ENCODE measurements at regions not wholly inside any gene's neighbourhood (a gene's known extent, or its start where the extent isn't known, plus 50 kb on each side); places are given as distances from the start of the nearest gene placed in this dataset.
"Not testable (repeated sequence)": the region's sequence is repeated elsewhere in the genome, so short reads cannot be mapped to it uniquely, and the experiment has no call there.

DNA sequence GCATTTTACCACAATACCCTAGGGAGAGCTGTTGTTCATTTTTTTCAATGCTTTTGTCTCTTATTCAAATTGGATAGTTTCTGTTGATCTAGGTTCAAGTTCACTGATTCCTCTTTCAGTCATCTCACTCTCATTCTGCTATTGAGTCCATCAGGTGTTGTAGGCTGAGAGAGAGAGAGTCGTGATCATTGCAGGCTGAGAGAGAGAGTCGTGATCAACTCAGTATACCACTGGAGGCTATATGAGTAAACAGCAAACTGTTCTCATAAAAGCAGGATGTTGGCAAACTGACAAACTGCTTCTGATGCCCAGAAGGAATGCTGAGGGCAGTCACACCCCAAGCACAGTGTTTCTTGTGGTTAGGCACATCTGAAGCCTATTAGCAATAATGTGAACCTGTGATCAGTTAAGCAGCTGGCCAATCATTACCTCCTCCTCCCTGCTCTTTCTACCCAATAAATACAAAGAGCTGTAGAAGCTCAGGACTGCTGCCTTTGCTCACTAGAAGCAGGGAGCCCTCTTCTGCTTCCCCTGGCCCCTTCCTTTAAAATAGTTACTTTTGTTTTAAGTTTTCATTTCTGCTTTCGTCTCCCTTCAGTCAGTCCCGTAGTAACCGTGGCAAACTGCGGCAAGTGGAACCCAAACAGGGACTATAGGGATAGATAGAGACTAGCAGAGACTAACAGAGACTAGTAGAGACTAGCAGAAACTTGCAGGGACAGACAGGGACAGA, 476.1 kb upstream of the ACO1 start:
- 88 to 91% (median 90%) methylated on average over 6 of the region's 6 CpGs for WGBS, 3 donors
- Histone ChIP-seq H3K4me3 (no peak overlapping the region), H3K27me3 (no peaks in the 10 kb centered on the region), H3K9me3 (no peaks in the 10 kb centered on the region), H3K4me1 (ENCODE audit: insufficient read depth) (no peaks in the 10 kb centered on the region), H3K27ac (no peak overlapping the region), H3K36me3 (no peaks in the 10 kb centered on the region)
- intact Hi-C loops (cut with DNase I), result no loop called here
- no peak for TF ChIP-seq EP300 (IDR thresholded peaks at IDR 0.05)
- TF ChIP-seq POLR2A (IDR thresholded peaks at IDR 0.05), result no peak
- TF ChIP-seq CTCF (IDR thresholded peaks at IDR 0.05), result no peak
- no peak for DNase-seq

GRCh38 chr9:31908891-31909480, 475.5 kb upstream of the ACO1 start:
- no peak overlapping the region for H3K4me3 ChIP-seq
- 83 to 85% (median 85%) methylated on average over 11 of the region's 11 CpGs for WGBS, 3 donors
- intact Hi-C loops (cut with DNase I), result no loop called here

DNA sequence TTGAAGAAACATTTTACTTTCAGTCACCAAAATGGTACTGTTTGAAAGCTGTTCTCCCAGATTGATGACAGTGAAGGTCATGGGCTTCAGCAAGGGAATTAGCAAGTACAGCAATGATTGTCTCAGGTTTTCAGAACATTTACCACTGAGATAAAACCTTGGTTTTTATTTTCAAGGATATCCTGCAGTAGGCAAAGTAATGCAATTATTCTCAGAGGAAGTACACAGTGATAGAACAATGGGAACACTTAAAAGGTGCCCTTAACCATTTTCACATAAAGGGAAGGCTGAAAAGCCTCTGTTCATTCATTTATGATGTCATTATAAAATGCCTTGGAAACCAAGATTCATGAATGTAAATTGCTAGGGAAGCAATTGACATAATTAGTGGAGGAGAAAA, 471.8 kb upstream of the ACO1 start:
- Histone ChIP-seq H3K27ac (no peak overlapping the region), H3K36me3 (no peaks in the 10 kb centered on the region), H3K4me1 (ENCODE audit: insufficient read depth) (no peaks in the 10 kb centered on the region), H3K27me3 (no peaks in the 10 kb centered on the region), H3K9me3 (no peaks in the 10 kb centered on the region), H3K4me3 (no peak overlapping the region)
- intact Hi-C loops (cut with DNase I), result no loop called here
- DNase-seq, result no peak
- no peak for TF ChIP-seq EP300 (IDR thresholded peaks at IDR 0.05)
- no peak for TF ChIP-seq POLR2A (IDR thresholded peaks at IDR 0.05)
- TF ChIP-seq CTCF (IDR thresholded peaks at IDR 0.05), result no peak

More at GRCh38 chr9:31908891-31909480, 475.5 kb upstream of the ACO1 start:
- no peaks in the 10 kb centered on the region for H3K4me1 ChIP-seq (ENCODE audit: insufficient read depth)
- TF ChIP-seq CTCF (IDR thresholded peaks at IDR 0.05) (no peak), POLR2A (IDR thresholded peaks at IDR 0.05) (no peak), EP300 (IDR thresholded peaks at IDR 0.05) (no peak)
- DNase-seq, result no peak
- no peaks in the 10 kb centered on the region for H3K36me3 ChIP-seq
- no peak overlapping the region for H3K27ac ChIP-seq
- no peaks in the 10 kb centered on the region for H3K9me3 ChIP-seq
- no peaks in the 10 kb centered on the region for H3K27me3 ChIP-seq

DNA sequence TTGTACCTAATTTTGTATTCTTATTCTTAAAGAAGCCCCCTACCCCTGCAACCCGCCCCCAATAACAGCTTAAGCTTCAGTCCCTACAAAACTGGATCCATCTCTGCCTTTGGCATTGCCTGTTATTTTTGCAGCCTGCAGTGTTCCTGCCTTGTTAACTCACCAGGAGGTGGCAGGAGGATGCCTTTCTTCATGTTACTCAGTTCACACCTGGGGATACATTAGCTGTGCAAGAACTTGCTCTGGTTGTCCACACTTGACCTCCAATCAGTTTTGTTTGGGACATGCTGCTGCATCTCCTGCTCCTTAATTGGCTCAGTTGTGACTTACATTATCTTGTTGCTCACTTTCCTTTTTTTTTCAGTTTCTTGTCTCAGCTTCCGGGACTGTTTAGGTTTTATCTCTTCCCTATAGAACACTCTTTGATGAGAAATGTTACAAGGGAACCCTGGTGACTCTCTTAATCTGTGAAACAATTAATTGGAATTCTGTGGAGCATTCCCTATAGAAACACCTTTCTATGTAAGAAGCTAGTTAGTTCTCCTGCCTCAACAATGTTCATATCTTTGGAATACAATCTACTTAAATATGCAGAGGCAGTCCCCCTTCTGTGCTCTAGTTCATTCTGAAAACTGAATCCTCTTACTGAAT, 467.7 kb upstream of the ACO1 start:
- Histone ChIP-seq H3K9me3 (no peaks in the 10 kb centered on the region), H3K27me3 (no peaks in the 10 kb centered on the region), H3K4me3 (no peak overlapping the region), H3K4me1 (ENCODE audit: insufficient read depth) (no peaks in the 10 kb centered on the region), H3K36me3 (no peaks in the 10 kb centered on the region), H3K27ac (no peak overlapping the region)
- TF ChIP-seq POLR2A (IDR thresholded peaks at IDR 0.05), result no peak
- intact Hi-C loops (cut with DNase I), result no loop called here
- WGBS, 3 donors, result 65 to 68% (median 66%) methylated on average over 2 of the region's 2 CpGs
- DNase-seq, result no peak

DNA sequence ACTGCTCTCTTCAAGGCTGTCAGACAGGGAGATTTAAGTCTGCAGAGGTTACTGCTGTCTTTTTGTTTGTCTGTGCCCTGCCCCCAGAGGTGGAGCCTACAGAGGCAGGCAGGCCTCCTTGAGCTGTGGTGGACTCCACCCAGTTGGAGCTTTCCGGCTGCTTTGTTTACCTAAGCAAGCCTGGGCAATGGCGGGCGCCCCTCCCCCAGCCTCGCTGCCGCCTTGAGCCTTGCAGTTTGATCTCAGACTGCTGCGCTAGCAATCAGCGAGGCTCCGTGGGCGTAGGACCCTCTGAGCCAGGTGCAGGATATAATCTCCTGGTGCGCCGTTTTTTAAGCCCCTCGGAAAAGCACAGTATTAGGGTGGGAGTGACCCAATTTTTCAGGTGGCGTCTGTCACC, 446.7 kb upstream of the ACO1 start:
- DNase-seq; H3K36me3 ChIP-seq; H3K4me3 ChIP-seq; intact Hi-C loops (cut with DNase I); H3K9me3 ChIP-seq; H3K4me1 ChIP-seq (ENCODE audit: insufficient read depth); H3K27me3 ChIP-seq; H3K27ac ChIP-seq: not testable (repeated sequence)
- WGBS, 3 donors, result 93 to 96% (median 94%) methylated on average over 9 to 13 of the region's 13 CpGs

Data from ovary (tissue), 7 donors.